ENCODE measurements at regions not wholly inside any gene's neighbourhood (a gene's known extent, or its start where the extent isn't known, plus 50 kb on each side); places are given as distances from the start of the nearest gene placed in this dataset.
"Not testable (repeated sequence)": the region's sequence is repeated elsewhere in the genome, so short reads cannot be mapped to it uniquely, and the experiment has no call there.

DNA sequence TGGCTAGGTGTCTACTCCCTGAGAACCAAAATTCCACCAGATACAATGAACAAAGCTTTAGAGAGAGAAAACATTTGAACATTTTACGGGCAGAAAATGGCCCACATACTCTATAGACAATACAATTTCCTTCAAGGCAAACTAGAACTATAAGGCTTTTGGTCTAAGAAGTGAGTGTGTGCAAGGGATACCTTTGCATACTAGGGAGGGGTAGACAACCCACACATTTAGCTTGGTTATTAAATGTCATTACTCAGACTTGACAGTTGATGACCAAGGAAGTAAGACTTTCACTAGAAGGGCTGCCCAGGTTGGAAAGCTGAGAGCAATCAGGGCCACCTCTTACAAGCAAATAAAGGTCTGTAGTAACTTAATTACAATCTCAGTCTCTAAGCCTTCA, 64.0 kb upstream of the PLEKHM1 start:
- H3K4me3 ChIP-seq (ENCODE audit: low read depth, low read length); DNase-seq (ENCODE audit: low read depth): not testable (repeated sequence)

DNA sequence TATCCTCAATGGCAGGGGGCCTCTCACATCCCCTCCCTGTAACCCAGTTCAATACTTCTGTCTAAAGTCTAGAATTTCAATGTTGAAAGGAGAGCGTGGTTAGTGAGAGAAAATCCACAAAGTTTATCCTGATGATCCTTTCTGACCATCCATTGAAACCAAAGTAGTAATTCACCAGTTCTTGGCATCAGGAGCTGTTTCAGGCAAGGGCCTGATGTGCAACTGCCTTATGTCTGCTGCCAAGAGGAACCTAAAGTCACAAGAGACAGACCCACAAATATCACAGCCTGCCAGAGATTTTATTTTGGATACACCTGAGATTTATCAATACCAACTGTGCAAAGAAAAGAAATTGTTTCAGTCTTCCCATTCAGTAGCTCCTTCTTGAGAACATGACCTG, 68.3 kb upstream of the PLEKHM1 start:
- DNase-seq (ENCODE audit: low read depth); H3K4me3 ChIP-seq (ENCODE audit: low read depth, low read length): not testable (repeated sequence)

DNA sequence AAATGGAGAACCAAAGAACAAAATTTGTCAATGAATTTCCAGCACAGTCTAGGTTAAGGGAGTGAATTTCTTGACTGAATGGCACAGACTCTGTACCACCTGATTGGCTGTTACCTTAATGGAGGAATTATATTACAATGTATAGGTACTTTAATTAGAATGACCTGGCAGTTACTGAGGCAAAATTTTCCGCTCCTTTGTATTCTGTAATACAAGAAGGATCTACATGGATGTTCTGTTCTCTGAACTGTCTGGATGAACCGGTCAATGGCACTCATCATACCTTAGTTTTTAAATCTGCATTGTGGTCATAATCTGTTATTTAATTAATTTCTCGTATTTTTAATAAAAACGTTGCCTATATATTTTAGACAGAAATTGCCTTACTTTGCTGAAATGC, 72.3 kb upstream of the PLEKHM1 start:
- not testable (repeated sequence) for DNase-seq (ENCODE audit: low read depth); H3K4me3 ChIP-seq (ENCODE audit: low read depth, low read length)

DNA sequence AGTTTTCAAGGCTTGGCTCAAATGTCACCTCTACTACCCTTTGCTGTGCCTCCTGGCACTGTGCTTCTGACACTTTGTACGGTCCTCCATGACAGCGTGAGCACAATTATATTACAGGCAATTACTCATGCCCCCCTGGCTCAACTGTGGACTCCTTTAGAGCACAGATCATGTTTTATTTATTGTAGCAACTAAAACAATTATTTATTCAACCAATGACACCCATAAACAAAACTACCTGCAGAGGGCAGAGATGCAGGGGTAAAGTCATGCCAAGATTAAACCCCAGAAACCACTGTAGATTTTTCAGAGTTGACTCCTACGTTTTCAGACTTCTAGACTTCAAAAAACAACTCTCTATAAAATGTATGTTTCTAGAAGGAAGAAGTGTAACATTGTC, 72.8 kb upstream of the PLEKHM1 start:
- DNase-seq (ENCODE audit: low read depth); H3K4me3 ChIP-seq (ENCODE audit: low read depth, low read length): not testable (repeated sequence)

DNA sequence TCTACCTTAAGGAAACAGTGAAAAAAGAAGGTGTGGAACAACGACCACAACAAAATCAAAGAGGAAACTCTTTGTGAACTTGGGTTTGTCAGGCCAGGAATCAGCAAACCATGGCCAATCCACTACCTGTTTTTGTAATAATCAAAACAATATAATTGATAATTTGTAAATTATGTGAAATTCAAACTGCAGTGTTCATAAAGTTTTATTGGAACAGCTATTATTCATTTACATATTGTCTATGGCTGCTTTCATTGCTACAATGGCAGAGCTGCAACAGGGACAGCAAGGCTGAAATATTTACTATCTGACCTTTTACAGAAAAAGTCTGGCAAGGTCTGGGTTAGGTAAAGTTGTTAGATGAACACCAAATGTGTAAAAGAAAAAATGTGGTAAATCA, 77.8 kb upstream of the PLEKHM1 start:
- not testable (repeated sequence) for DNase-seq (ENCODE audit: low read depth)

DNA sequence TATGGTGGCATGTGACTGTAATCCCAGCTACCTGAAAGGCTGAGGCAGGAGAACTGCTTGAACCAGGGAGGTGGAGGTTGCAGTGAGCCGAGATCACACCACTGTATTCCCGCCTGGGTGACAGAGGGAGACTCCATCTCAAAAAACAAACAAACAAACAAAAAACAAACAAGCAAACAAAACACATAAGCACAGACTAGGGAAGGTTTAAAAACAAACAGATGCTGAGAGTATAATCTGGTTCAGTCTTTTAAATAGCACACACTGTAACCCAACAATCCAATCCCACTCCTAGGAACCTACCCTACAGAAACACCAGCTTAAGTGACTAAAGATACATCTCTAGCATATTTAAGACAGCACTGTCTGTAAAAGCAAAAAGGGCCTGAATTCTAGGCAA, 82.8 kb upstream of the PLEKHM1 start:
- not testable (repeated sequence) for H3K4me3 ChIP-seq (ENCODE audit: low read depth, low read length)
- DNase-seq (ENCODE audit: low read depth), result peak; percentile 0

More for the DNA sequence above, 77.8 kb upstream of the PLEKHM1 start:
- H3K4me3 ChIP-seq (ENCODE audit: low read depth, low read length), result not testable (repeated sequence)

DNA sequence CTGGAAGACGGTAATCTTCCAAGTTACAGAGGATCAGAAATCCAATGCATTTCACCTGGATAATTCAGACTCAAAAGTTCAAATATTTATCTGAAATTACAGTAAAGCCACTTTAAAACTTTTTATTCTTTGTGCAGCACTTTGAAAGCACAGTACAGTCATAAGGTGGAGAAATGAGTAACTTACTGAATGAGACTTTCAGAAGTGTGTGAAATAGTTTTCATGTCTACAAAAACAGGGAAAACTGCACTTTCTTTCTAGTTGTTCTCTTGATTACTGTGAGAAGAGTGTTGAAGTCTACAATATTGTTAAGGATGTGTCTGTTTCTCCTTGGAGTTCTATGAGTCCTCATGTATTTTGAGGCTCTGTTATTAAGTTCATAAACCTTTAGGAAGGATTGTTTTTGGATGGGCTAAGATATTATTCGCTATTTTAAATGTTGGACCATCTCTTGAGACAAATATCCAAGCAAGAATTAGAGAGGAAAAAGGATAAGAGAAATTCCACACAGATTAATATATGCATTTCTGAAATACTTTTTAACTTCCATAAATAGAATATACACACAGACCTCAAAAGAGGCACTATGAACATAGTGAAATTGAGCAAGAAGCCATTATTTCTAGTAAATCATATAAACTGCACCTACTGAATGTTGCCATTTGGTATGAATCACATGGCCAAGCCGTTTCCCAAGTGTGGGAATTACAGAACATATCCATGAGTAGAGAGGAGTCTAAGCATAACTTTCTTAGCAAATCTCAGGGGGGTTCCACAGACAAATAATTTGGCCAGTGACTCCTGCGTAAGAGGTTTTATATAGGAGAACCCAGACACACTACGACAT, 83.6 kb upstream of the PLEKHM1 start:
- TF ChIP-seq POLR2A (IDR thresholded peaks at IDR 0.05; ENCODE audit: extremely low read depth, insufficient read length), result no peak
- TF ChIP-seq, protein P1, sequence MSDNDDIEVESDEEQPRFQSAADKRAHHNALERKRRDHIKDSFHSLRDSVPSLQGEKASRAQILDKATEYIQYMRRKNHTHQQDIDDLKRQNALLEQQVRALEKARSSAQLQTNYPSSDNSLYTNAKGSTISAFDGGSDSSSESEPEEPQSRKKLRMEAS (IDR thresholded peaks at IDR 0.05; ENCODE audit: low read depth, low read length), result no peak
- no peak for TF ChIP-seq MYC (IDR thresholded peaks at IDR 0.05; ENCODE audit: low read depth, low read length)
- TF ChIP-seq, protein P2, sequence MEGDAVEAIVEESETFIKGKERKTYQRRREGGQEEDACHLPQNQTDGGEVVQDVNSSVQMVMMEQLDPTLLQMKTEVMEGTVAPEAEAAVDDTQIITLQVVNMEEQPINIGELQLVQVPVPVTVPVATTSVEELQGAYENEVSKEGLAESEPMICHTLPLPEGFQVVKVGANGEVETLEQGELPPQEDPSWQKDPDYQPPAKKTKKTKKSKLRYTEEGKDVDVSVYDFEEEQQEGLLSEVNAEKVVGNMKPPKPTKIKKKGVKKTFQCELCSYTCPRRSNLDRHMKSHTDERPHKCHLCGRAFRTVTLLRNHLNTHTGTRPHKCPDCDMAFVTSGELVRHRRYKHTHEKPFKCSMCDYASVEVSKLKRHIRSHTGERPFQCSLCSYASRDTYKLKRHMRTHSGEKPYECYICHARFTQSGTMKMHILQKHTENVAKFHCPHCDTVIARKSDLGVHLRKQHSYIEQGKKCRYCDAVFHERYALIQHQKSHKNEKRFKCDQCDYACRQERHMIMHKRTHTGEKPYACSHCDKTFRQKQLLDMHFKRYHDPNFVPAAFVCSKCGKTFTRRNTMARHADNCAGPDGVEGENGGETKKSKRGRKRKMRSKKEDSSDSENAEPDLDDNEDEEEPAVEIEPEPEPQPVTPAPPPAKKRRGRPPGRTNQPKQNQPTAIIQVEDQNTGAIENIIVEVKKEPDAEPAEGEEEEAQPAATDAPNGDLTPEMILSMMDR (IDR thresholded peaks at IDR 0.05; ENCODE audit: low read depth, low read length), result no peak
- DNase-seq (ENCODE audit: low read depth), result peak; percentile 1
- no peak overlapping the region for H3K4me3 ChIP-seq (ENCODE audit: low read depth, low read length)

DNA sequence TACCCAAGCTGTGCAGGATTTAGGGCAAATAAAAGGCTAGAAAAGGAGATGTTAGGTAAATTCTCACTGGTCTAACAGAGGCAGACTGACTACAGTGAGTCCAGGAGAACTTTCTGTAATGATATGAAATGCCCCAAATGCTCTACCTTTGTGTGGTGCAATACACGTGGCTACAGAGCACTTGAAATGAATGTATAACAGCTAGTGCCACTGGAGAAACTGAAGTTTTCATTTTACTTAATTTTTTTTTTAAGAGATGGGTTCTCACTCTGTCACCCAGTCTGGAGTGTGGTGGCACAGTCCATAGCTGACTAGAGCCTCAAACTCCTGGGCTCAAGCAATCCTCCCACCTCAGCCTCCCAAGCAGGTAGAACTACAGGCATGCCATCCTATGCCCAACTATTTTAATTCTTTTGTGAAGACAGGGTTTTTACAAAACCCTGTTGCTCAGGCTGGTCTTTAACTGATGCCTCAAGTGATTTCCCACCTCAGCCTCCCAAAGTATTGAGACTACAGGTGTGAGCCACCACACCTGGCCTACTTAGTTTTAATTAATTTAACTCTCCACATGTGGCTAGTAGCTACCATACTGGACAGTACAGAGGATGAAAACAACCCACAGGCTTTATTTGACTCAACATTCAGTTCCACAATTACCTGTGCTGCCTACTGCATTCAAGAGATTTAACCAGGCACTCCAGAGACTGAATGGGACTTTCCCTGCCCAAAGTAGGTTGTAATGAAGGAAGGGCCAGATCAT, 84.8 kb upstream of the PLEKHM1 start:
- peak; percentile 1 for DNase-seq (ENCODE audit: low read depth)
- no peak overlapping the region for H3K4me3 ChIP-seq (ENCODE audit: low read depth, low read length)
- TF ChIP-seq, protein P1 (IDR thresholded peaks at IDR 0.05; ENCODE audit: low read depth, low read length), result no peak
- TF ChIP-seq POLR2A (IDR thresholded peaks at IDR 0.05; ENCODE audit: extremely low read depth, insufficient read length) (no peak), MYC (IDR thresholded peaks at IDR 0.05; ENCODE audit: low read depth, low read length) (no peak)
- TF ChIP-seq, protein P2 (IDR thresholded peaks at IDR 0.05; ENCODE audit: low read depth, low read length), result no peak

DNA sequence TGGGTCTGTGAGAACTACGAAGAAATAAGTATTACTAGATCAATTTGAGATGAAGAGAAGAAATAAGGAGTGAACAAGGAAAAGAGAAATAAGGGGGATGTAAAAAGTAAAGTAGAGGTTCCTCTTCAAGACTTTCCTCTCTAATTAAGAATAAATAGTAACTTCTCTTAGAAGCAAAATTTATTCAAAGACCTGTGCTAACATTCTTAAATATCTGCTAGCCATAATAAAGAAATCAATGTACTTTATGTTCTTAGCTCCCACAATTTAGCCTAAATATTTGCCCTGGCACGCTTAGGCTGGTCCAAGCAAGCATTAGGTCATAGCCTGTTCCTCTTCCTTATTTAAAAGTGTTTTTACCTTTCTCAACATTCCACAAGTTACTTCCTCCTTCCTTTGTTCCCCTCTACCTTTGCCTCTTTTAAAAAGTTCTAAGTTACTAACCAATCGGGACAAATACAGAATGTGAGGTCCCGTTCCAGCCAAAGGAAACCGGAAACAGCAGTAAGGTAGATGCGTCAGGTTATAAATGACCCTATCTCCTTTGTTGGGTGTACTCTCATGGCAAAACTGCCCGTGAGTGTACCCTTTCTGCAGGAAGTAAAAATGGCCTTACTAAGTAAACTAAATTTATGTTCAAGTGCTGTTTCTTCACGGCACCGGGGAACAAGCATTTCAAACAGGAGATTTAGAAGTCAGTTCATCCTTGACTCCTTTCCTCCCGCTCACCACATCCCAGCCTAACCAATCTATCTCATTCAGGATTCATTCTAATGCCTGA, 86.2 kb upstream of the PLEKHM1 start:
- peak; percentile 30 for DNase-seq (ENCODE audit: low read depth)
- H3K4me3 ChIP-seq (ENCODE audit: low read depth, low read length), result not testable (repeated sequence)
